Nephron (organoid): ENCODE measurements at regions not wholly inside any gene's neighbourhood (a gene's known extent, or its start where the extent isn't known, plus 50 kb on each side); places are given as distances from the start of the nearest gene placed in this dataset.
A peak's percentile ranks its signal among the peaks of the same experiment; 100 is the strongest.

Source experiments
- H3K27ac Mint-ChIP-seq, 3 experiments: 2 replicates each; pipeline ENCODE4 v1.8.0; 2020; ENCODE audit warnings: mixed read lengths in 3 of 3, mild to moderate bottlenecking in 2 of 3, moderate library complexity in 1 of 3
- H3K27me3 Mint-ChIP-seq: 2 replicates; pipeline ENCODE4 v1.8.0; 2021; ENCODE audit warnings: low read depth, mild to moderate bottlenecking, moderate library complexity, mixed read lengths
- H3K36me3 Mint-ChIP-seq: 2 replicates; pipeline ENCODE4 v1.8.0; 2020; ENCODE audit warnings: low read depth, mixed read lengths
- H3K4me1 Mint-ChIP-seq: 2 replicates; pipeline ENCODE4 v1.8.0; 2020; ENCODE audit warnings: mixed read lengths
- H3K4me3 Mint-ChIP-seq, 3 experiments: 2 replicates each; pipeline ENCODE4 v1.8.0; 2020; ENCODE audit warnings: mild to moderate bottlenecking in 3 of 3, mixed read lengths in 3 of 3, moderate library complexity in 2 of 3
- H3K9me3 Mint-ChIP-seq: 2 replicates; pipeline ENCODE4 v1.8.0; 2020; ENCODE audit warnings: mixed read lengths
- CTCF ChIP-seq, 3 experiments: fragments of 200-600 bp; sonication (generic); IDR thresholded peaks; one replicate each; pipeline ENCODE4 v1.5.0; 2021; ENCODE audit warnings: antibody characterized with exemption in 3 of 3; ENCODE audit not compliant: unreplicated experiment in 3 of 3

GRCh38 chr9:100865648-100866047 is 162.9 kb upstream of the PLPPR1 start:
- Mint-ChIP-seq H3K4me3 (no peak overlapping the region), H3K36me3 (no peaks in the 10 kb centered on the region), H3K9me3 (peaks cover 7% of the 10 kb centered on the region), H3K27ac (no peak overlapping the region), H3K4me1 (no peaks in the 10 kb centered on the region), H3K27me3 (no peaks in the 10 kb centered on the region)
- TF ChIP-seq CTCF (IDR thresholded peaks at IDR 0.05; ENCODE audit: unreplicated experiment in 3 of 3): no peak

GRCh38 chr9:100869326-100869725 is 159.2 kb upstream of the PLPPR1 start:
- Mint-ChIP-seq H3K27ac (no peak overlapping the region), H3K36me3 (no peaks in the 10 kb centered on the region), H3K27me3 (no peaks in the 10 kb centered on the region), H3K4me1 (no peaks in the 10 kb centered on the region), H3K9me3 (no peaks in the 10 kb centered on the region), H3K4me3 (no peak overlapping the region)
- TF ChIP-seq CTCF (IDR thresholded peaks at IDR 0.05; ENCODE audit: unreplicated experiment in 3 of 3): no peak

- H3K27ac Mint-ChIP-seq: no peak overlapping the region
- H3K36me3 Mint-ChIP-seq: no peaks in the 10 kb centered on the region
- no peaks in the 10 kb centered on the region for H3K27me3 Mint-ChIP-seq
- no peak overlapping the region for H3K4me3 Mint-ChIP-seq
- TF ChIP-seq CTCF (IDR thresholded peaks at IDR 0.05; ENCODE audit: unreplicated experiment in 3 of 3): no peak
- H3K9me3 Mint-ChIP-seq: no peaks in the 10 kb centered on the region
- H3K4me1 Mint-ChIP-seq: peaks cover 7% of the 10 kb centered on the region
These were observed 148.6 kb upstream of the PLPPR1 start for GRCh38 chr9:100879884-100880283.

GRCh38 chr9:100880284-100880683 is 148.2 kb upstream of the PLPPR1 start:
- H3K27me3 Mint-ChIP-seq: no peaks in the 10 kb centered on the region
- no peaks in the 10 kb centered on the region for H3K36me3 Mint-ChIP-seq
- H3K9me3 Mint-ChIP-seq: no peaks in the 10 kb centered on the region
- peaks cover 11% of the 10 kb centered on the region for H3K4me1 Mint-ChIP-seq
- no peak overlapping the region for H3K27ac Mint-ChIP-seq
- TF ChIP-seq CTCF (IDR thresholded peaks at IDR 0.05; ENCODE audit: unreplicated experiment in 3 of 3): no peak
- H3K4me3 Mint-ChIP-seq: no peak overlapping the region

- Mint-ChIP-seq H3K27me3 (no peaks in the 10 kb centered on the region), H3K4me1 (peaks cover 11% of the 10 kb centered on the region), H3K27ac (peak overlapping the region in 2 of 3 experiments; percentile 35 to 43), H3K9me3 (no peaks in the 10 kb centered on the region), H3K4me3 (no peak overlapping the region), H3K36me3 (no peaks in the 10 kb centered on the region)
- no peak for TF ChIP-seq CTCF (IDR thresholded peaks at IDR 0.05; ENCODE audit: unreplicated experiment in 3 of 3)
These were observed 144.0 kb upstream of the PLPPR1 start for GRCh38 chr9:100884518-100884917.

GRCh38 chr9:100890321-100890720 is 138.2 kb upstream of the PLPPR1 start:
- H3K4me3 Mint-ChIP-seq: no peak overlapping the region
- H3K4me1 Mint-ChIP-seq: peaks cover 5% of the 10 kb centered on the region
- TF ChIP-seq CTCF (IDR thresholded peaks at IDR 0.05; ENCODE audit: unreplicated experiment in 3 of 3): no peak
- H3K27me3 Mint-ChIP-seq: no peaks in the 10 kb centered on the region
- H3K27ac Mint-ChIP-seq: no peak overlapping the region
- H3K9me3 Mint-ChIP-seq: no peaks in the 10 kb centered on the region
- no peaks in the 10 kb centered on the region for H3K36me3 Mint-ChIP-seq
